A673 (cell line): ENCODE measurements at regions not wholly inside any gene's neighbourhood (a gene's known extent, or its start where the extent isn't known, plus 50 kb on each side); places are given as distances from the start of the nearest gene placed in this dataset.

ENCODE experiments used
- BruUV-seq: library from RNA; stranded (reverse); fragments of 400-500 nt; replicated peaks from 2 replicates; lab custom pipeline; 2021; lab: Mats Ljungman, UMichigan
- CTCF ChIA-PET: fragments of 300-600 bp; sonication (Branson Sonifier 250); formaldehyde crosslinking; loops from one replicate; lab custom pipeline; 2022; ENCODE audit warnings: antibody characterized with exemption; lab: Charles Lee
- POLR2A ChIA-PET: fragments of 300-600 bp; sonication (Branson Sonifier 250); formaldehyde crosslinking; loops from one replicate; lab custom pipeline; 2022; ENCODE audit warnings: antibody characterized with exemption; ENCODE audit not compliant: low non-redundant PET; lab: Charles Lee
- DNase-seq: peaks from one replicate; pipeline ENCODE4 v3.0.0-alpha.2; 2015; ENCODE audit warnings: low spot score
- H3K27ac ChIP-seq: fragments of 200-600 bp; sonication (generic); 2 replicates; pipeline ENCODE4 v1.5.1; 2016; ENCODE audit warnings: mixed run types, low read depth, mild to moderate bottlenecking, mixed read lengths, antibody characterized with exemption, low read length; ENCODE audit not compliant: poor library complexity, severe bottlenecking
- H3K27me3 ChIP-seq: fragments of 200-600 bp; sonication (generic); replicated peaks from 2 replicates; pipeline ENCODE4 v1.6.1; 2017; ENCODE audit warnings: mixed run types, low read depth, mild to moderate bottlenecking, mixed read lengths, antibody characterized with exemption, low read length; ENCODE audit not compliant: insufficient read depth, poor library complexity
- H3K36me3 ChIP-seq: fragments of 200-600 bp; sonication (generic); 2 replicates; pipeline ENCODE4 v1.6.1; 2016; ENCODE audit warnings: mixed run types, mild to moderate bottlenecking, mixed read lengths, antibody characterized with exemption, low read length; ENCODE audit not compliant: insufficient read depth, poor library complexity, severe bottlenecking
- H3K4me1 ChIP-seq: fragments of 200-600 bp; sonication (generic); 2 replicates; pipeline ENCODE4 v1.6.1; 2017; ENCODE audit warnings: mixed run types, mild to moderate bottlenecking, mixed read lengths, antibody characterized with exemption, low read length; ENCODE audit not compliant: insufficient read depth, poor library complexity, severe bottlenecking
- H3K4me3 ChIP-seq: fragments of 200-600 bp; sonication (generic); 2 replicates; pipeline ENCODE4 v1.5.1; 2016; ENCODE audit warnings: low read depth, mixed run types, mild to moderate bottlenecking, mixed read lengths, low read length; ENCODE audit not compliant: poor library complexity, severe bottlenecking
- H3K9me3 ChIP-seq: fragments of 200-600 bp; sonication (generic); 2 replicates; pipeline ENCODE4 v1.6.1; 2016; ENCODE audit warnings: mixed run types, low read depth, mild to moderate bottlenecking, mixed read lengths, antibody characterized with exemption, low read length; ENCODE audit not compliant: poor library complexity, severe bottlenecking
- EZH2 ChIP-seq: fragments of 200-600 bp; sonication (generic); IDR thresholded peaks from 2 replicates; pipeline ENCODE4 v1.6.1; 2017; ENCODE audit warnings: borderline replicate concordance, low read depth, mild to moderate bottlenecking, mixed read lengths, antibody characterized with exemption, low read length; ENCODE audit not compliant: poor library complexity, severe bottlenecking
- intact Hi-C: fragments of 100-400 bp; cut with micrococcal nuclease; formaldehyde crosslinking; loops from one replicate; pipeline ENCODE4 v1.10.0; 2022; ENCODE audit not compliant: unreplicated experiment
- TF ChIP-seq, protein P1 (sequence below): fragments of 300-800, 200-600 bp; sonication (generic); conservative IDR thresholded peaks from 2 replicates; pipeline ENCODE4 v1.5.1; 2017; ENCODE audit warnings: low read depth, mild to moderate bottlenecking, antibody characterized with exemption, low read length, moderate library complexity, mixed read lengths

DNA sequence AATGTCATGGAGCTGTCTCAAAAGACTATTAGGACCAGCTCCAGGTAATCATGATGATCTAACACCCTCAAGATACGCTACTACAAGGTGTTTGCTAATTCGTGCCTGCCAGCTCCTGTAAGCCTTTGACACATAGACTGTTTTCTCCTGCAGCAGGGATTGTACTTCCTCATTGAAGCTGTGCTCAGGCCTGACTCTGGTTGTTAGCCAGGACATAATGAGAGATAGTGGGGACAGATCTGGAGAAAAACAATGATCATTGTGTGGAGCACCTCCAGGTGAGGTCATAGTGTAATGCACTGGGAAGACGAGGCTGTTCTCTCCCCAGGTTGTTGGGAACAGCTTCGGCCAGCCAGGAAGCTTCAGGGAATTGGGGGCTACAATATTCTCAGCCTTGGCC lies 94.6 kb downstream of the SETD4 start:
- Histone ChIP-seq H3K4me1 (no peaks in the 10 kb centered on the region), H3K9me3 (no peaks in the 10 kb centered on the region), H3K27ac (no peak overlapping the region), H3K36me3 (no peaks in the 10 kb centered on the region), H3K27me3 (no peaks in the 10 kb centered on the region), H3K4me3 (no peak overlapping the region)
- no TSS peak for BruUV-seq
- CTCF ChIA-PET: no interaction called here
- intact Hi-C loops: no loop called here
- no peak for DNase-seq
- TF ChIP-seq EZH2: no peak
- TF ChIP-seq, protein P1, sequence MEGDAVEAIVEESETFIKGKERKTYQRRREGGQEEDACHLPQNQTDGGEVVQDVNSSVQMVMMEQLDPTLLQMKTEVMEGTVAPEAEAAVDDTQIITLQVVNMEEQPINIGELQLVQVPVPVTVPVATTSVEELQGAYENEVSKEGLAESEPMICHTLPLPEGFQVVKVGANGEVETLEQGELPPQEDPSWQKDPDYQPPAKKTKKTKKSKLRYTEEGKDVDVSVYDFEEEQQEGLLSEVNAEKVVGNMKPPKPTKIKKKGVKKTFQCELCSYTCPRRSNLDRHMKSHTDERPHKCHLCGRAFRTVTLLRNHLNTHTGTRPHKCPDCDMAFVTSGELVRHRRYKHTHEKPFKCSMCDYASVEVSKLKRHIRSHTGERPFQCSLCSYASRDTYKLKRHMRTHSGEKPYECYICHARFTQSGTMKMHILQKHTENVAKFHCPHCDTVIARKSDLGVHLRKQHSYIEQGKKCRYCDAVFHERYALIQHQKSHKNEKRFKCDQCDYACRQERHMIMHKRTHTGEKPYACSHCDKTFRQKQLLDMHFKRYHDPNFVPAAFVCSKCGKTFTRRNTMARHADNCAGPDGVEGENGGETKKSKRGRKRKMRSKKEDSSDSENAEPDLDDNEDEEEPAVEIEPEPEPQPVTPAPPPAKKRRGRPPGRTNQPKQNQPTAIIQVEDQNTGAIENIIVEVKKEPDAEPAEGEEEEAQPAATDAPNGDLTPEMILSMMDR: no peak
- POLR2A ChIA-PET: no interaction called here

DNA sequence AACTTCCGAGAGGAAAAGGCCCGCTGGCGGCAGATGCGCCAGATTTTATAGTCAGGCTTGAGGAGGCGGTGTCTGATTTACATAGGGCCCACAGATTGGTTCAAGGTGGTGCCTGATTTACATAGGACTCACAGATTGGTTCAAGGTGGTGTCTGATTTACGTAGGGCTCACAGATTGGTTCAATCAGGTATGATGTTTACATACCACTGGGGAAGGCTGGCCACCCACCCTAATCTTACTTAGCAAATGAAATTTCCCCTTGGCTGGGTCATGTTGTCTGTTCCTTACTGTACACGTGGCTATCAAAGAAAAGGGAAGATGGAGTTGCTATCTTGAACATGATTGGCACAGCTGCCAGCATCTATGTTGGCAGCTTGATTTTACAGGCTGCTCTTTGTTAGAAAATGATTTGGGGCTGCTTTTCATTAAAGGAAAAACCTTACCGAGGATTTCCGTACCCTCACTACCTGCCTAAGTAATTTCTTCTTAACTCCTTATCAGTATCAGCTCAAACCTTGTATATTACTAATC lies 96.3 kb downstream of the SETD4 start:
- CTCF ChIA-PET: no interaction called here
- POLR2A ChIA-PET: interaction anchor here (0.6 kb wide), 1 partner anchor 1330 kb away, joined by 3 read pairs; no protein-coding TSS in a partner anchor
- peak; percentile 82 for DNase-seq
- no peak overlapping the region for H3K4me3 ChIP-seq
- no TSS peak for BruUV-seq
- peaks cover 2% of the 10 kb centered on the region for H3K27me3 ChIP-seq
- H3K4me1 ChIP-seq: no peaks in the 10 kb centered on the region
- no peak overlapping the region for H3K27ac ChIP-seq
- intact Hi-C loops: no loop called here
- TF ChIP-seq EZH2: no peak
- TF ChIP-seq, protein P1: no peak
- H3K36me3 ChIP-seq: no peaks in the 10 kb centered on the region
- no peaks in the 10 kb centered on the region for H3K9me3 ChIP-seq

DNA sequence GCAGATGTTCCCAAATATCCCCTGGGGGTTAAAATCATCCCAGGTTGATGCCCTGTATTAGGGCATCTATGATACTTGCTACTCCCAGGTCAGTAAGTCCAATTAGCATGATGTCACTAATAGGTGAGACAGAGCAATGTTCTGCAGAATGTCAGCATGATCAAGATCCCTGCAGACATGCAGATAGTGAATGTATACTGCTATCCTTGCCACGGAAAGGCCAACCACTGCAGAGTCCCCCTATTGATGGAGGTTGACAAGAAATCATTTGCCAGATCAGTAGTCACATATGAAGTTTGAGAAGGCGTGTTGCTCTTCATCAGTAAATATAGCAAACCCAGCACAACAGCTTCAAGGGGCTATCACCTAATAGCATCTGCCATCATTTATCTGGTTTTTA lies 97.4 kb downstream of the SETD4 start:
- TF ChIP-seq, protein P1: no peak
- no peak for TF ChIP-seq EZH2
- no peak for DNase-seq
- no peaks in the 10 kb centered on the region for H3K9me3 ChIP-seq
- no peaks in the 10 kb centered on the region for H3K4me1 ChIP-seq
- H3K27ac ChIP-seq: no peak overlapping the region
- H3K27me3 ChIP-seq: peaks cover 4% of the 10 kb centered on the region
- H3K36me3 ChIP-seq: no peaks in the 10 kb centered on the region
- no TSS peak for BruUV-seq
- ChIA-PET POLR2A (no interaction called here), CTCF (no interaction called here)
- H3K4me3 ChIP-seq: no peak overlapping the region
- intact Hi-C loops: no loop called here
